Right cardiac atrium (tissue), 5 donors: ENCODE measurements at regions not wholly inside any gene's neighbourhood (a gene's known extent, or its start where the extent isn't known, plus 50 kb on each side); places are given as distances from the start of the nearest gene placed in this dataset.

Source experiments
- ATAC-seq, 2 donors: fragments of 200-7000 bp; cut with Tn5 transposase; one replicate each; pipeline versions ENCODE4 v1.8.0 to v1.9.1; 2020; ENCODE audit warnings: moderate library complexity in 2 of 2, mild to moderate bottlenecking in 1 of 2
- DNase-seq, 3 donors: peaks; one replicate each; pipeline ENCODE4 v3.0.0-alpha.2; 2020
- H3K27ac ChIP-seq: one replicate; pipeline ENCODE4 v1.5.1; 2013; ENCODE audit warnings: mild to moderate bottlenecking, low read length, control low read depth, moderate library complexity
- H3K27me3 ChIP-seq: one replicate; pipeline ENCODE4 v1.6.1; 2013; ENCODE audit not compliant: control insufficient read depth, insufficient read depth
- H3K4me1 ChIP-seq: one replicate; pipeline ENCODE4 v1.6.1; 2013; ENCODE audit warnings: low read length; ENCODE audit not compliant: control insufficient read depth, insufficient read depth
- H3K4me3 ChIP-seq: one replicate; pipeline ENCODE4 v1.5.1; 2013; ENCODE audit warnings: low read length, control low read depth
- H3K9me3 ChIP-seq: one replicate; pipeline ENCODE4 v1.6.1; 2013; ENCODE audit warnings: low read length; ENCODE audit not compliant: control insufficient read depth
- WGBS: extraction: QIAGEN DNeasy Blood & Tissue Kit; methylation state at CpG from one replicate; pipeline ENCODE4 v1.1.7; 2013; 5-methylcytosine and 5-hydroxymethylcytosine counted together
- intact Hi-C, 4 donors: fragments of 100-400 bp; cut with DNase I; formaldehyde crosslinking; loops; one replicate each; pipeline versions ENCODE4 v1.11.0 to v1.14.0; 2022 to 2023
- donor health status: healthy with polysubstance abuse.
- donor health status: DM: no; HTN: yes; CAD: no.
- donor health status: DM: no; HTN: no; CAD: no.
- donor health status: DM: no; HTN: yes; CAD: no; lungs with severe emphysema.
- donor health status: DM: yes; HTN: yes; CAD: no.

GRCh38 chr3:1734494-1735122 lies 364.1 kb upstream of the CNTN4 start:
- no peaks in the 10 kb centered on the region for H3K9me3 ChIP-seq
- ATAC-seq, result no peak

GRCh38 chr3:1752205-1752604 lies 346.5 kb upstream of the CNTN4 start:
- H3K4me3 ChIP-seq, result no peak overlapping the region
- WGBS, result 72% methylated on average over 6 of the region's 6 CpGs
- H3K9me3 ChIP-seq, result peaks cover 2% of the 10 kb centered on the region
- ATAC-seq (no peak), DNase-seq (no peak)
- H3K27me3 ChIP-seq, result no peaks in the 10 kb centered on the region
- H3K27ac ChIP-seq, result no peak overlapping the region
- H3K4me1 ChIP-seq, result no peaks in the 10 kb centered on the region
- intact Hi-C loops, result no loop called here

More at GRCh38 chr3:1734494-1735122, 364.1 kb upstream of the CNTN4 start:
- H3K27me3 ChIP-seq, result no peaks in the 10 kb centered on the region
- H3K4me1 ChIP-seq, result peaks cover 3% of the 10 kb centered on the region
- H3K4me3 ChIP-seq, result no peak overlapping the region
- no peak overlapping the region for H3K27ac ChIP-seq
- intact Hi-C loops, result no loop called here
- no peak for DNase-seq
- 51% methylated on average over 3 of the region's 3 CpGs for WGBS

GRCh38 chr3:1766384-1766783 lies 332.3 kb upstream of the CNTN4 start:
- DNase-seq (no peak), ATAC-seq (no peak)
- no peaks in the 10 kb centered on the region for H3K9me3 ChIP-seq
- H3K4me3 ChIP-seq, result no peak overlapping the region
- H3K27me3 ChIP-seq, result no peaks in the 10 kb centered on the region
- H3K4me1 ChIP-seq, result no peaks in the 10 kb centered on the region
- intact Hi-C loops, result no loop called here
- H3K27ac ChIP-seq, result no peak overlapping the region
- 58% methylated on average over 3 of the region's 3 CpGs for WGBS

- H3K9me3 ChIP-seq, result no peaks in the 10 kb centered on the region
- no peak for ATAC-seq
- DNase-seq, result no peak
- H3K4me1 ChIP-seq, result no peaks in the 10 kb centered on the region
- intact Hi-C loops, result no loop called here
- no peak overlapping the region for H3K4me3 ChIP-seq
- 37% methylated on average over 1 of the region's 1 CpG for WGBS
- no peaks in the 10 kb centered on the region for H3K27me3 ChIP-seq
- no peak overlapping the region for H3K27ac ChIP-seq
Measured at GRCh38 chr3:1773679-1774078, 325.0 kb upstream of the CNTN4 start.

- Histone ChIP-seq H3K27me3 (no peaks in the 10 kb centered on the region), H3K9me3 (no peaks in the 10 kb centered on the region), H3K4me3 (no peak overlapping the region), H3K27ac (no peak overlapping the region), H3K4me1 (no peaks in the 10 kb centered on the region)
- intact Hi-C loops, result no loop called here
- no peak for ATAC-seq
- WGBS, result 68% methylated on average over 3 of the region's 3 CpGs
- DNase-seq, result no peak
Measured at GRCh38 chr3:1774597-1774996, 324.1 kb upstream of the CNTN4 start.

GRCh38 chr3:1775321-1775720 lies 323.3 kb upstream of the CNTN4 start:
- no peak for ATAC-seq
- H3K9me3 ChIP-seq, result no peaks in the 10 kb centered on the region
- no peak for DNase-seq
- H3K27ac ChIP-seq, result no peak overlapping the region
- intact Hi-C loops, result no loop called here
- 87% methylated on average over 6 of the region's 6 CpGs for WGBS
- no peak overlapping the region for H3K4me3 ChIP-seq
- H3K4me1 ChIP-seq, result no peaks in the 10 kb centered on the region
- no peaks in the 10 kb centered on the region for H3K27me3 ChIP-seq

- 63% methylated on average over 3 of the region's 3 CpGs for WGBS
- DNase-seq, result no peak
- intact Hi-C loops, result no loop called here
Measured at GRCh38 chr3:1783995-1784394, 314.7 kb upstream of the CNTN4 start.

GRCh38 chr3:1787094-1787493 lies 311.6 kb upstream of the CNTN4 start:
- Histone ChIP-seq H3K9me3 (no peaks in the 10 kb centered on the region), H3K4me3 (no peak overlapping the region), H3K4me1 (no peaks in the 10 kb centered on the region), H3K27ac (no peak overlapping the region), H3K27me3 (no peaks in the 10 kb centered on the region)
- DNase-seq, result no peak
- 61% methylated on average over 3 of the region's 3 CpGs for WGBS
- no peak for ATAC-seq
- intact Hi-C loops, result no loop called here

More at GRCh38 chr3:1783995-1784394, 314.7 kb upstream of the CNTN4 start:
- H3K4me1 ChIP-seq, result no peaks in the 10 kb centered on the region
- H3K4me3 ChIP-seq, result no peak overlapping the region
- H3K27ac ChIP-seq, result no peak overlapping the region
- no peak for ATAC-seq
- no peaks in the 10 kb centered on the region for H3K27me3 ChIP-seq
- no peaks in the 10 kb centered on the region for H3K9me3 ChIP-seq

- DNase-seq (no peak), ATAC-seq (no peak)
- H3K27me3 ChIP-seq, result no peaks in the 10 kb centered on the region
- no peaks in the 10 kb centered on the region for H3K9me3 ChIP-seq
- no peaks in the 10 kb centered on the region for H3K4me1 ChIP-seq
- 70% methylated on average over 2 of the region's 2 CpGs for WGBS
- no peak overlapping the region for H3K4me3 ChIP-seq
- intact Hi-C loops, result no loop called here
- no peak overlapping the region for H3K27ac ChIP-seq
Measured at GRCh38 chr3:1792466-1792865, 306.2 kb upstream of the CNTN4 start.

GRCh38 chr3:1798711-1799405 lies 299.8 kb upstream of the CNTN4 start:
- no peaks in the 10 kb centered on the region for H3K27me3 ChIP-seq
- no peak overlapping the region for H3K27ac ChIP-seq
- H3K9me3 ChIP-seq, result no peaks in the 10 kb centered on the region
- H3K4me1 ChIP-seq, result no peaks in the 10 kb centered on the region
- no peak overlapping the region for H3K4me3 ChIP-seq
- intact Hi-C loops, result no loop called here
- DNase-seq (no peak), ATAC-seq (no peak)
- WGBS, result 87% methylated on average over 10 of the region's 10 CpGs

- intact Hi-C loops, result no loop called here
- no peaks in the 10 kb centered on the region for H3K9me3 ChIP-seq
- H3K4me3 ChIP-seq, result no peak overlapping the region
- no peaks in the 10 kb centered on the region for H3K27me3 ChIP-seq
- ATAC-seq, result no peak
- 89% methylated on average over 3 of the region's 3 CpGs for WGBS
- no peak overlapping the region for H3K27ac ChIP-seq
- H3K4me1 ChIP-seq, result no peaks in the 10 kb centered on the region
- DNase-seq, result no peak
Measured at GRCh38 chr3:1805331-1805730, 293.3 kb upstream of the CNTN4 start.
